AG09309 (cell line): ENCODE measurements at regions not wholly inside any gene's neighbourhood (a gene's known extent, or its start where the extent isn't known, plus 50 kb on each side); places are given as distances from the start of the nearest gene placed in this dataset.

Experiments
- DNase-seq: peaks from one replicate; pipeline ENCODE4 v3.0.0-alpha.2; 2010; ENCODE audit warnings: low read depth
- H3K4me3 ChIP-seq: 2 replicates; pipeline ENCODE4 v1.5.1; 2011; ENCODE audit warnings: mild to moderate bottlenecking, low read depth, low read length, moderate library complexity; ENCODE audit not compliant: control insufficient read depth
- TF ChIP-seq, protein P1 (sequence below): IDR thresholded peaks from 2 replicates; pipeline ENCODE4 v1.5.1; 2011; ENCODE audit warnings: mild to moderate bottlenecking, low read depth, low read length, inconsistent platforms; ENCODE audit not compliant: insufficient read depth, control insufficient read depth; ENCODE audit errors: missing control alignments

DNA sequence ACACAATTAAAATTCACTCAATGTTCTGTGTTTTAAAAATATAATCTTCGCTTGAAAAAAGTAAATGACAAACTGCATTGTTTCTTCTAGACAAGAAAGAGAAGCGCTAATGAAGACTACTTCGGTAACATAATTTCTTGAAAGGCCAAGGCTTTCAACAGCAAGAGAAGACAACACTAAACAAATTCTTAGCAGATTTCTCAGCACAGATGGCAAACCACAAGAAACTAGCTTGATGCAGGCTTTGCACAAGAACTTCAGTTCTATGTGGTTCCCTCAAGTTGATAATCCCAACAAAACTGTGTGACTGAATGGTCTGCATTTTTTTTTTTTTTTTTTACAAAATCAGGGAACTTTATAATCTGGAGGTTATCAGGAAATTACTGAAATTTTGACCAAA lies 447.4 kb upstream of the NRSN1 start:
- no peak overlapping the region for H3K4me3 ChIP-seq
- DNase-seq: no peak
- TF ChIP-seq, protein P1, sequence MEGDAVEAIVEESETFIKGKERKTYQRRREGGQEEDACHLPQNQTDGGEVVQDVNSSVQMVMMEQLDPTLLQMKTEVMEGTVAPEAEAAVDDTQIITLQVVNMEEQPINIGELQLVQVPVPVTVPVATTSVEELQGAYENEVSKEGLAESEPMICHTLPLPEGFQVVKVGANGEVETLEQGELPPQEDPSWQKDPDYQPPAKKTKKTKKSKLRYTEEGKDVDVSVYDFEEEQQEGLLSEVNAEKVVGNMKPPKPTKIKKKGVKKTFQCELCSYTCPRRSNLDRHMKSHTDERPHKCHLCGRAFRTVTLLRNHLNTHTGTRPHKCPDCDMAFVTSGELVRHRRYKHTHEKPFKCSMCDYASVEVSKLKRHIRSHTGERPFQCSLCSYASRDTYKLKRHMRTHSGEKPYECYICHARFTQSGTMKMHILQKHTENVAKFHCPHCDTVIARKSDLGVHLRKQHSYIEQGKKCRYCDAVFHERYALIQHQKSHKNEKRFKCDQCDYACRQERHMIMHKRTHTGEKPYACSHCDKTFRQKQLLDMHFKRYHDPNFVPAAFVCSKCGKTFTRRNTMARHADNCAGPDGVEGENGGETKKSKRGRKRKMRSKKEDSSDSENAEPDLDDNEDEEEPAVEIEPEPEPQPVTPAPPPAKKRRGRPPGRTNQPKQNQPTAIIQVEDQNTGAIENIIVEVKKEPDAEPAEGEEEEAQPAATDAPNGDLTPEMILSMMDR: no peak

DNA sequence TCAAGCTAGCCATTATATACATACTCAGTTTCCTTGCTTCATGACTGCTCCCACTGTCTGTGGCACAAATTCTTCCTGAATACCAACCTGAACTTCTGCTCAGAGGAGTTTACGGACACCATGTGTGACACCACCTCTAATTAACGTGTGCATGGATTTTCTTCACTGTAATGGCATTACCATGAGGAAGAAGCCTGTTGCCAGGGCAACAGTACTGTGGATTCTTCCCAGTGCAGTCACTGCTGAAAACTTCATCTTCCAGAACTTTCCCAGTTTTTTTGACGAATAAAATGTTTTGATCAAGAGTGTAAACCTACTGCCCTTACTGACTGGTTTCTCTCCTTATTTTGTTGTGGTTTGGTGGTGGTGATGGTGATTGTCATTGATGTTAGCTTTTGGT lies 444.3 kb upstream of the NRSN1 start:
- no peak overlapping the region for H3K4me3 ChIP-seq
- DNase-seq: no peak
- TF ChIP-seq, protein P1: no peak

DNA sequence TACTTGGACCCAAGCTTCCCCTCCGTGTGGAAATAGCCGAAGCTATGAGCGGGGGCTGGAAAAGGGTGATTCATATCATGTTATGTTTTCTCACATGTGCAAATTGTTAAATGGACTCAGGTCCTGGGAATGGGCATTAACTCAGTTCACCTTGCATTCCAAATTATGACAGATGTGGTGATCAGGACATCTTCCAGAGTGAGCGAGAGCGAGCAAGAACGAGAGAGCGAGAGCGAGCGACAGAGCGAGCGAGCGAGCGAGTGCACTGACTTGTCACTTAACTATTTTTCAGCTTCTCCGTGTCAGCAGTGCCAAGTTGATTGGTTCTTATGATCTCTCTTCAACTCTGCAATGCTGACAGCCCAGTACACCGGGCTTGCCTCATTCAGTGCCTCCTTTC lies 437.4 kb upstream of the NRSN1 start:
- H3K4me3 ChIP-seq: no peak overlapping the region
- DNase-seq: no peak
- TF ChIP-seq, protein P1: no peak

DNA sequence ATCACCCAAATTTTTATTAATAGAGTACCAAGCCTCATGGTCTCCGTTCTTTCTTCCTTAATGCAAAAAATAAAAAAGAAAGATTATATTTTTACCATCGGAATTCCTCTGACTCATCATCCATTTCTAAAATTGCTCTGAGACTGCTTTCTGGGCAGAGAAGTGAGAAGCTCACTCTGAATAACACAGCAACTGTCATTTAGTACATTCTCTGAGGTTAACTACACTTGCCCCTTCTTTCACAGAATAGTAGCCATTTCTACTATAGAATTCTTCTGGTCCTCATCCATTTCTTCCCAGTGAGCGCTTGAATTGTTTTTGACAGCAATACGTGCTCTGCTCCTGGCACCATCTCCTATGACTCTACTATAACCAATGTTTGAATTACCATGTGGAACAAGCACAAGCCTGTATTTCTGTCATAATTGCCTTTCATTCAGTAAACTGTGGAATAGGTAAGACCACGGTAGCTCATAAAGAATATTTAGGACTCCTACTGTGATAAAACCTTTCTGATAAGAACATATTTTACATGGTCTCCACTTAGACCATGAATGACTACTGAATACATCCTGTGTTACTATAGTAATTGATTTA lies 435.5 kb upstream of the NRSN1 start:
- TF ChIP-seq, protein P1: no peak
- no peak for DNase-seq

DNA sequence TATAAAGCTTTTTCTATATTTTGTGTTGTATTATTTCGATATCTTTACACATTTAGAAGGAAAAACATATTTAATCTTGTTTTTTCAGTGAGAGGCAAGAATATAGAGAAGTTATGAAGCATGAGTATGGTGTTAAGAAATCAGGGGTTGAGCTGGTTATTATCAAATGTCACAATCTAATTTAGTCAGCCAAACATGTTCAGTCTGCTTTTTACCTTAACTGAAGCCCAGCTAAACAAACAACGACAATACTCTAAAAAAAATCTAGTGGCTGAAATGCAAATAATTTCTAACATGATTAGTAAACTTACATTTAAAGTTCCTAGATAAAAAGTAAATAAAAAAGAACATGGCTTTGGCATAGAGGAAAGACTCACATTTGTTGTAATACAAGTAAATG lies 433.8 kb upstream of the NRSN1 start:
- no peak overlapping the region for H3K4me3 ChIP-seq
- TF ChIP-seq, protein P1: no peak
- DNase-seq: no peak

More for the DNA sequence above, 435.5 kb upstream of the NRSN1 start:
- H3K4me3 ChIP-seq: no peak overlapping the region

DNA sequence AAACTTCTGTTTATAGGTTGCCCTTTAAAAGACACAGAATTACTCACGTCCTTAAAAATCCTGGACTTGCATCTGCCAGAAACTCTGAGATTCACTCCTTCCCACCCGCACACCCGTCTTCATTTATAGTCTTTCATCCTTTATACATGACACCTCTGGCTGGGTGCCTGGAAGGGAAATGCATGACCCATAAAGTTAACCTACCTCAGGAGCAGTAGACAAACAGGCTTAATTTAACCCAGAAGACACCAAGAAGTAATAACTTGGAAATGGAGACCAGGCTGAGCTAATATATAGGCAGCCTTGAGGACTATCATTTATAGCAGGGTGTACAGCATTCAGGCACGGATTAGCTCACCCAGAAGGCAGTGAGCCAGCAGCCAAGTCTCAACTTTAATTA lies 429.0 kb upstream of the NRSN1 start:
- DNase-seq: no peak
- TF ChIP-seq, protein P1: no peak
- no peak overlapping the region for H3K4me3 ChIP-seq
